ENCODE measurements at regions not wholly inside any gene's neighbourhood (a gene's known extent, or its start where the extent isn't known, plus 50 kb on each side); places are given as distances from the start of the nearest gene placed in this dataset.

DNA sequence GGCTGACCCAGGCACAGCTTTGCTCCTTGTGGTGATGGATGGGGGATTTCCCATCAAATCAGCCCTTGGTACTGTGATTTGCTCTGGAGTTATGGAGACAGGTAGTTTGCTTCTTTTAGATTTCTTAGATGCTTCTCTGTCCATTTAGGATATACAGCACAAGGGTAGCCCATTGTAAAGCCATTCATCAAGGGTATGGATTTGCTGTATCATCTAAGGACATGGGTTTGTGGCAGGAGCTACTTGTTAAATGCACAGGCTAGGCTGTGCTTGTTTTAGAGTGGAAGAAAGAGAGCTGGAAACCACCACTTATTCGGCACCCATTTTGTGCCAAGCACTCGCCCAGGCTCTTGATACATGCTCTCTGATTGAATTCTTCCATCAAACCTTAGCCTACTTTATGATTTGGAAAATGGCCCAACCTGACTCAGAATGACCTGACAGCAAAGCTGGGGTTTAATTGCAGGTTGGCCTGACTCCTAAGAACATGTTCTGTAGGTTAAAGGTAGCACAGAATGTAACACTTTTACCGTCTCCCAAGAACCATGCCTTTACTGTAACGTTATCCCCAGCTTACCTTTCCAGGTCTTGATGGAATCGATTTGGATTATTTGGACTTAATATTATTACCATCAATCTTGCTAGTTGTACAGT lies 168.0 kb downstream of the SNX10 start:
- intact Hi-C loops (cut with DNase I) = no loop called here
- no peaks in the 10 kb centered on the region for H3K27me3 ChIP-seq
- no peaks in the 10 kb centered on the region for H3K4me1 ChIP-seq
- TF ChIP-seq, protein P1, sequence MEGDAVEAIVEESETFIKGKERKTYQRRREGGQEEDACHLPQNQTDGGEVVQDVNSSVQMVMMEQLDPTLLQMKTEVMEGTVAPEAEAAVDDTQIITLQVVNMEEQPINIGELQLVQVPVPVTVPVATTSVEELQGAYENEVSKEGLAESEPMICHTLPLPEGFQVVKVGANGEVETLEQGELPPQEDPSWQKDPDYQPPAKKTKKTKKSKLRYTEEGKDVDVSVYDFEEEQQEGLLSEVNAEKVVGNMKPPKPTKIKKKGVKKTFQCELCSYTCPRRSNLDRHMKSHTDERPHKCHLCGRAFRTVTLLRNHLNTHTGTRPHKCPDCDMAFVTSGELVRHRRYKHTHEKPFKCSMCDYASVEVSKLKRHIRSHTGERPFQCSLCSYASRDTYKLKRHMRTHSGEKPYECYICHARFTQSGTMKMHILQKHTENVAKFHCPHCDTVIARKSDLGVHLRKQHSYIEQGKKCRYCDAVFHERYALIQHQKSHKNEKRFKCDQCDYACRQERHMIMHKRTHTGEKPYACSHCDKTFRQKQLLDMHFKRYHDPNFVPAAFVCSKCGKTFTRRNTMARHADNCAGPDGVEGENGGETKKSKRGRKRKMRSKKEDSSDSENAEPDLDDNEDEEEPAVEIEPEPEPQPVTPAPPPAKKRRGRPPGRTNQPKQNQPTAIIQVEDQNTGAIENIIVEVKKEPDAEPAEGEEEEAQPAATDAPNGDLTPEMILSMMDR (IDR thresholded peaks at IDR 0.05) = no peak
- no peak overlapping the region for H3K4me3 ChIP-seq
- H3K36me3 ChIP-seq = no peaks in the 10 kb centered on the region
- no peaks in the 10 kb centered on the region for H3K9me3 ChIP-seq
- DNase-seq = no peak
- no peak overlapping the region for H3K9ac ChIP-seq (ENCODE audit: low read depth in 2 of 2, low read length in 2 of 2)
- no peak overlapping the region for H3K27ac ChIP-seq

DNA sequence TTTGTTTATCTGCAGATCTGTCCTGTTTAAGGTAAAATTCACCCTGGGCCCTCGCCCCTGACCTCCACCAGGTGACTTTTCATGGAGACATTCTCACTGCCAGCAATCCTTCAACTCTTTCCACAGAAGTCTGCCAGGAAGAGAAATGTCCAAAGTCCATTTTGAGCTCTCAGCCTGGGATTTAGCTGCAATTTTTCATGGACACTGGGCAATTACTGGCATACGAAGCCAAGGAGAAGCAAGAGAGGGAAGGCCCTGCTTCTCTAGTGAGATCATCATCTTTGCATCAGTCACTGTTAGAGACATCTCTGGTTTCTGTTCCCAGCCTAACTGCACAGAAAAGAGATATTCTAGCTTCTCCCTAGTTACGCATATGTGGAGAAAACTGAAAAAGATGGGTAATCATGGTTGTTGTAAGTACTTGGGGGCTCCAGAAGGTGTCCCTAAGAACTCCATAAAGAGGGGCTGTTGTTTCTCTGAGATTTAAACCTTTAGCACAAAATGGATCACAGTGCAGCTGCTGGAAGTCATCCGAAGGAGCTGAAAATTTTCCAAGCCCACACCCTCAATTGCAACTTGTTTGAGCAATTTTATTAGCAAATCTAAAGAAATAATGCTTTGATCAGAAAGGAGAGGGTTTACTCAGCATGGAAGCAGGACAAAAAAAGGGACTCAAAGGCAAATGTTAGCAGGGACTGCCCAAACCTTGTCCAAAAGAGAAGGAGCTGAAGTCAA lies 168.9 kb downstream of the SNX10 start:
- Histone ChIP-seq H3K9me3 (no peaks in the 10 kb centered on the region), H3K4me1 (no peaks in the 10 kb centered on the region), H3K36me3 (no peaks in the 10 kb centered on the region), H3K27me3 (no peaks in the 10 kb centered on the region), H3K9ac (ENCODE audit: low read depth in 2 of 2, low read length in 2 of 2) (no peak overlapping the region), H3K4me3 (no peak overlapping the region), H3K27ac (no peak overlapping the region)
- TF ChIP-seq, protein P1 (IDR thresholded peaks at IDR 0.05) = no peak
- no peak for DNase-seq
- intact Hi-C loops (cut with DNase I) = no loop called here

DNA sequence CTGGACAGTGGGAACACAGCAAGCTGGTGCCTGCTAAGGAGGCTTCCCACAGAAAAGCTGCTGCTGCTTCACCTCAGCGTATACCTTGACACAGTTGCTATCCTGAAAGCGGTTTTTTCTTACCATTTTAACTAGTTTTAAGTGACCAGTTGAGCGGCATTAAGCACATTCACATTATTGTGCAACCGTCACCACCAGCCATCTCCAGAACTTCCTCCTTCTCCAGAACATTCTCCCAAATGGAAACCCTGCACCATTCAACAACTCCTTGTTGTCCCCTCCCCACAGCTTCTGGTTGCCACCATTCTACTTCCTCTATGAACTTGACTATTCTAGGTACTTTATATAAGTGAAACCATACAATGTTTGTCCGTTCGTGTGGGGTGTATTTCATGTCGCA lies 169.9 kb downstream of the SNX10 start:
- Histone ChIP-seq H3K27ac (no peak overlapping the region), H3K4me3 (no peak overlapping the region), H3K36me3 (no peaks in the 10 kb centered on the region), H3K9ac (ENCODE audit: low read depth in 2 of 2, low read length in 2 of 2) (no peak overlapping the region), H3K27me3 (no peaks in the 10 kb centered on the region), H3K4me1 (no peaks in the 10 kb centered on the region), H3K9me3 (no peaks in the 10 kb centered on the region)
- TF ChIP-seq, protein P1 (IDR thresholded peaks at IDR 0.05) = no peak
- DNase-seq = no peak
- intact Hi-C loops (cut with DNase I) = no loop called here

DNA sequence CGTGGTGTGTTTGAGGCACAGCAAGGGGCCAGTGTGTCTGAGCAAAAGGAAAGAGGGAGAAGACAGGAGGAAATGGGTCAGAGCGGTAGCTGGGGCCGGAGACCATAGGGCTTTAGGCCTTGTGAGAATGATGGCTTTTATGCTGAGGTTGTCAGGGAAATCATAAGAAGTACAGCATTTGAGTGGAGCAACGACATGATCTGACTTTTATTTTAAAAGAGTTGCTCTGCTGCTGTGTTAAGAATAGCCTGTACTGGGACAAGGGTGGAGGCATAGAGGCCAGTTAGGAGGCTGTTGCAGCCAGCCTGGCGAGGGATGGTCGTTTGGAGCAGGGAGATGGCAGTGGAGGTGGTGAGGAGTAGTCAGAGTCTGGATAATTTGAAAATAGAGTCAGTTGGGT lies 174.3 kb downstream of the SNX10 start:
- no peak overlapping the region for H3K9ac ChIP-seq (ENCODE audit: low read depth in 2 of 2, low read length in 2 of 2)
- H3K4me1 ChIP-seq = no peaks in the 10 kb centered on the region
- intact Hi-C loops (cut with DNase I) = no loop called here
- TF ChIP-seq, protein P1 (IDR thresholded peaks at IDR 0.05) = no peak
- H3K36me3 ChIP-seq = no peaks in the 10 kb centered on the region
- no peak overlapping the region for H3K27ac ChIP-seq
- no peak overlapping the region for H3K4me3 ChIP-seq
- no peaks in the 10 kb centered on the region for H3K27me3 ChIP-seq
- no peaks in the 10 kb centered on the region for H3K9me3 ChIP-seq
- DNase-seq = no peak

DNA sequence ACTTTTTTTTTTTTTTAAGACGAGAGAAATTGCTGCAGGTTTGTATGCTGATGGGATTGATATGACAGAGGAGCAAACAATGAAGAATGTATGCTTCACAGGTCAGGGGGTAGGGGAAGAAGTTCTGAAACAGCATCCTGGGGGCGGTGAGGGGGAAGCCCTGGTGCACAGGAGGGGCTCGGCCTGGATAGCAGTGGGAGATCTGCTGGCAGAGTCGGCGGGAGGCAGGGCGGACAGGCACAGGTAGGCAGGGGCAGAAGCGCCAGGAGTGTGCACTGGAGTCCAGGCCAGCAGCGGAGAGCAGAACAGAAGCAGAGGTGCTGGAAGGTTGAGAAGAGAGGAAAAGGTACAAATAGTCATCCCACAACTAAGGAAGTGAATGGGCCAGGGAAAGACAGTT lies 175.4 kb downstream of the SNX10 start:
- H3K27ac ChIP-seq = no peak overlapping the region
- TF ChIP-seq, protein P1 (IDR thresholded peaks at IDR 0.05) = no peak
- no peaks in the 10 kb centered on the region for H3K36me3 ChIP-seq
- H3K4me1 ChIP-seq = no peaks in the 10 kb centered on the region
- no peak overlapping the region for H3K9ac ChIP-seq (ENCODE audit: low read depth in 2 of 2, low read length in 2 of 2)
- intact Hi-C loops (cut with DNase I) = no loop called here
- no peak for DNase-seq
- no peaks in the 10 kb centered on the region for H3K9me3 ChIP-seq
- H3K4me3 ChIP-seq = no peak overlapping the region
- no peaks in the 10 kb centered on the region for H3K27me3 ChIP-seq
